ENCODE measurements at regions not wholly inside any gene's neighbourhood (a gene's known extent, or its start where the extent isn't known, plus 50 kb on each side); places are given as distances from the start of the nearest gene placed in this dataset.

GRCh38 chr6:100181309-100181708, 187.3 kb upstream of the MCHR2 start:
- no peak for DNase-seq (ENCODE audit: low read depth)

GRCh38 chr6:100179576-100179975, 185.6 kb upstream of the MCHR2 start:
- no peak for DNase-seq (ENCODE audit: low read depth)

- DNase-seq (ENCODE audit: low read depth) = peak; percentile 72
Observed at GRCh38 chr6:100177956-100178355, 183.9 kb upstream of the MCHR2 start.

- DNase-seq (ENCODE audit: low read depth) = no peak
Observed at GRCh38 chr6:100176951-100177710, 183.1 kb upstream of the MCHR2 start.

- DNase-seq (ENCODE audit: low read depth) = peak; percentile 72
Observed at GRCh38 chr6:100176311-100176950, 182.4 kb upstream of the MCHR2 start.

GRCh38 chr6:100175814-100176310, 181.8 kb upstream of the MCHR2 start:
- DNase-seq (ENCODE audit: low read depth) = peak; percentile 96

GRCh38 chr6:100173211-100173610, 179.2 kb upstream of the MCHR2 start:
- DNase-seq (ENCODE audit: low read depth) = no peak

- DNase-seq (ENCODE audit: low read depth) = no peak
Observed at GRCh38 chr6:100172322-100172713, 178.3 kb upstream of the MCHR2 start.

GRCh38 chr6:100171533-100172321, 177.7 kb upstream of the MCHR2 start:
- DNase-seq (ENCODE audit: low read depth) = peak; percentile 32

- no peak for DNase-seq (ENCODE audit: low read depth)
Observed at GRCh38 chr6:100168148-100168547, 174.1 kb upstream of the MCHR2 start.

- DNase-seq (ENCODE audit: low read depth) = no peak
Observed at GRCh38 chr6:100167585-100167984, 173.6 kb upstream of the MCHR2 start.

- DNase-seq (ENCODE audit: low read depth) = no peak
Observed at GRCh38 chr6:100166956-100167355, 172.9 kb upstream of the MCHR2 start.

- no peak for DNase-seq (ENCODE audit: low read depth)
Observed at GRCh38 chr6:100165442-100165841, 171.4 kb upstream of the MCHR2 start.

- DNase-seq (ENCODE audit: low read depth) = no peak
Observed at GRCh38 chr6:100163035-100163434, 169.0 kb upstream of the MCHR2 start.

- no peak for DNase-seq (ENCODE audit: low read depth)
Observed at GRCh38 chr6:100161782-100162365, 167.9 kb upstream of the MCHR2 start.

GRCh38 chr6:100160930-100161329, 166.9 kb upstream of the MCHR2 start:
- no peak for DNase-seq (ENCODE audit: low read depth)

GRCh38 chr6:100155141-100155540, 161.1 kb upstream of the MCHR2 start:
- DNase-seq (ENCODE audit: low read depth) = no peak

GRCh38 chr6:100153636-100154275, 159.7 kb upstream of the MCHR2 start:
- DNase-seq (ENCODE audit: low read depth) = no peak

GRCh38 chr6:100152201-100152600, 158.2 kb upstream of the MCHR2 start:
- no peak for DNase-seq (ENCODE audit: low read depth)

- peak; percentile 50 for DNase-seq (ENCODE audit: low read depth)
Observed at GRCh38 chr6:100144991-100145390, 151.0 kb upstream of the MCHR2 start.

- DNase-seq (ENCODE audit: low read depth) = no peak
Observed at GRCh38 chr6:100138346-100139022, 144.5 kb upstream of the MCHR2 start.

Data from renal cortical epithelial cell (primary cell).